AG04450 (cell line): ENCODE measurements at regions not wholly inside any gene's neighbourhood (a gene's known extent, or its start where the extent isn't known, plus 50 kb on each side); places are given as distances from the start of the nearest gene placed in this dataset.

Experiments
- CTCF ChIA-PET: fragments of 300-600, 350-600 bp; formaldehyde crosslinking; extraction: SDS; loops from one replicate; lab custom pipeline; 2022; ENCODE audit warnings: antibody characterized with exemption, inconsistent platforms; lab: Charles Lee
- POLR2A ChIA-PET: fragments of 350-600 bp; formaldehyde crosslinking; extraction: SDS; loops from one replicate; lab custom pipeline; 2021; ENCODE audit warnings: antibody characterized with exemption, inconsistent platforms; lab: Yijun Ruan, JAX
- DNase-seq: peaks from one replicate; pipeline ENCODE4 v3.0.0-alpha.2; 2011; ENCODE audit warnings: low read depth, low spot score
- H3K27ac ChIP-seq: one replicate; pipeline ENCODE4 v1.5.1; 2012; ENCODE audit warnings: low read depth, low read length, control low read depth
- H3K27me3 ChIP-seq: one replicate; pipeline ENCODE4 v1.6.0; 2012; ENCODE audit warnings: low read length; ENCODE audit not compliant: control insufficient read depth, insufficient read depth
- H3K4me3 ChIP-seq: 2 replicates; pipeline ENCODE4 v1.5.1; 2011; ENCODE audit warnings: mild to moderate bottlenecking, low read depth, low read length, control low read depth
- H3K9me3 ChIP-seq: 2 replicates; pipeline ENCODE4 v1.5.1; 2012; ENCODE audit warnings: low read length; ENCODE audit not compliant: control insufficient read depth, insufficient read depth
- CTCF ChIP-seq: IDR thresholded peaks from 2 replicates; pipeline ENCODE4 v1.5.1; 2011; ENCODE audit warnings: low read depth, low read length, control low read depth, inconsistent platforms

- ChIA-PET POLR2A (no interaction called here), CTCF (no interaction called here)
- H3K27me3 ChIP-seq = no peaks in the 10 kb centered on the region
- peaks cover 40% of the 10 kb centered on the region for H3K9me3 ChIP-seq
- no peak overlapping the region for H3K4me3 ChIP-seq
- no peak for DNase-seq
- TF ChIP-seq CTCF = no peak
- no peak overlapping the region for H3K27ac ChIP-seq
Measured at GRCh38 chr2:241985986-241986329, 116.4 kb downstream of the RTP5 start.

- no peak for TF ChIP-seq CTCF
- Histone ChIP-seq H3K27ac (no peak overlapping the region), H3K9me3 (peaks cover 45% of the 10 kb centered on the region), H3K27me3 (no peaks in the 10 kb centered on the region), H3K4me3 (no peak overlapping the region)
- CTCF ChIA-PET = no interaction called here
- POLR2A ChIA-PET = no interaction called here
- DNase-seq = no peak
Measured at GRCh38 chr2:241986836-241987641, 117.5 kb downstream of the RTP5 start.

GRCh38 chr2:241987726-241988125, 118.2 kb downstream of the RTP5 start:
- H3K9me3 ChIP-seq = peaks cover 46% of the 10 kb centered on the region
- no peak for TF ChIP-seq CTCF
- ChIA-PET POLR2A (no interaction called here), CTCF (no interaction called here)
- no peak for DNase-seq
- no peaks in the 10 kb centered on the region for H3K27me3 ChIP-seq
- H3K27ac ChIP-seq = no peak overlapping the region
- H3K4me3 ChIP-seq = no peak overlapping the region

- H3K9me3 ChIP-seq = peaks cover 47% of the 10 kb centered on the region
- POLR2A ChIA-PET = no interaction called here
- CTCF ChIA-PET = no interaction called here
- H3K27me3 ChIP-seq = no peaks in the 10 kb centered on the region
- no peak for DNase-seq
- H3K27ac ChIP-seq = no peak overlapping the region
- TF ChIP-seq CTCF = no peak
- H3K4me3 ChIP-seq = no peak overlapping the region
Measured at GRCh38 chr2:241988146-241988545, 118.6 kb downstream of the RTP5 start.

- no peak for DNase-seq
- Histone ChIP-seq H3K4me3 (no peak overlapping the region), H3K27me3 (no peaks in the 10 kb centered on the region), H3K27ac (no peak overlapping the region), H3K9me3 (peaks cover 47% of the 10 kb centered on the region)
- CTCF ChIA-PET = no interaction called here
- TF ChIP-seq CTCF = no peak
- POLR2A ChIA-PET = no interaction called here
Measured at GRCh38 chr2:241989074-241989473, 119.5 kb downstream of the RTP5 start.
